Stimulated activated CD4-positive, alpha-beta T cell treated with anti-CD3 and anti-CD28 coated beads, Interleukin-2, amount 100 ng/mL, for 24 hours (primary cell): ENCODE measurements at regions not wholly inside any gene's neighbourhood (a gene's known extent, or its start where the extent isn't known, plus 50 kb on each side); places are given as distances from the start of the nearest gene placed in this dataset.
"Not testable (repeated sequence)": the region's sequence is repeated elsewhere in the genome, so short reads cannot be mapped to it uniquely, and the experiment has no call there.

Source experiments
- DNase-seq, 2 donors: peaks; one replicate each; pipeline ENCODE4 v3.0.0-alpha.2; 2020

GRCh38 chr2:150095361-150096095 lies 391.9 kb downstream of the RND3 start:
- DNase-seq, result no peak

- DNase-seq, result no peak
Observed at GRCh38 chr2:150091846-150092245, 395.6 kb downstream of the RND3 start.

GRCh38 chr2:150090031-150090430 lies 397.4 kb downstream of the RND3 start:
- DNase-seq, result no peak

GRCh38 chr2:150088538-150088937 lies 398.9 kb downstream of the RND3 start:
- DNase-seq, result no peak

- no peak for DNase-seq
Observed at GRCh38 chr2:150085478-150085877, 402.0 kb downstream of the RND3 start.

GRCh38 chr2:150081775-150082481 lies 405.5 kb downstream of the RND3 start:
- no peak for DNase-seq

- DNase-seq, result no peak
Observed at GRCh38 chr2:150076281-150076680, 411.2 kb downstream of the RND3 start.

GRCh38 chr2:150075831-150076230 lies 411.6 kb downstream of the RND3 start:
- no peak for DNase-seq

GRCh38 chr2:150066490-150066889 lies 421.0 kb downstream of the RND3 start:
- DNase-seq, result no peak

GRCh38 chr2:150063931-150064548 lies 423.4 kb downstream of the RND3 start:
- no peak for DNase-seq

GRCh38 chr2:150063432-150063889 lies 424.0 kb downstream of the RND3 start:
- DNase-seq, result no peak

- DNase-seq, result no peak
Observed at GRCh38 chr2:150062416-150062815, 425.1 kb downstream of the RND3 start.

- DNase-seq, result no peak
Observed at GRCh38 chr2:150060341-150060740, 427.1 kb downstream of the RND3 start.

GRCh38 chr2:150059676-150060075 lies 427.8 kb downstream of the RND3 start:
- DNase-seq, result not testable (repeated sequence)

- no peak for DNase-seq
Observed at GRCh38 chr2:150052457-150052856, 435.0 kb downstream of the RND3 start.

- no peak for DNase-seq
Observed at GRCh38 chr2:150051004-150051403, 436.5 kb downstream of the RND3 start.

GRCh38 chr2:150050036-150050435 lies 437.4 kb downstream of the RND3 start:
- DNase-seq, result no peak

- no peak for DNase-seq
Observed at GRCh38 chr2:150047620-150048222, 439.7 kb downstream of the RND3 start.

GRCh38 chr2:150046810-150047209 lies 440.7 kb downstream of the RND3 start:
- no peak for DNase-seq

- DNase-seq, result no peak
Observed at GRCh38 chr2:150046211-150046610, 441.3 kb downstream of the RND3 start.

GRCh38 chr2:150045601-150046000 lies 441.9 kb downstream of the RND3 start:
- no peak for DNase-seq

- DNase-seq, result no peak
Observed at GRCh38 chr2:150043172-150043500, 444.3 kb downstream of the RND3 start.

- DNase-seq, result no peak
Observed at GRCh38 chr2:150042500-150043171, 444.8 kb downstream of the RND3 start.
